Astrocyte of the cerebellum (primary cell): ENCODE measurements at regions not wholly inside any gene's neighbourhood (a gene's known extent, or its start where the extent isn't known, plus 50 kb on each side); places are given as distances from the start of the nearest gene placed in this dataset.

Experiments
- DNase-seq: peaks from one replicate; pipeline ENCODE4 v3.0.0-alpha.2; 2011; ENCODE audit warnings: low read depth
- H3K4me3 ChIP-seq: 2 replicates; pipeline ENCODE4 v1.5.1; 2011; ENCODE audit warnings: mild to moderate bottlenecking, low read depth, low read length, moderate library complexity
- in situ Hi-C: cut with HindIII; loops from 2 replicates; pipeline ENCODE4 v1.10.0; 2017; ENCODE audit warnings: low sequenced_read_pairs
- TF ChIP-seq, protein P1 (sequence below): IDR thresholded peaks from 2 replicates; pipeline ENCODE4 v1.5.1; 2012; ENCODE audit warnings: low read length, low read depth, moderate library complexity, mild to moderate bottlenecking; ENCODE audit errors: missing control alignments

DNA sequence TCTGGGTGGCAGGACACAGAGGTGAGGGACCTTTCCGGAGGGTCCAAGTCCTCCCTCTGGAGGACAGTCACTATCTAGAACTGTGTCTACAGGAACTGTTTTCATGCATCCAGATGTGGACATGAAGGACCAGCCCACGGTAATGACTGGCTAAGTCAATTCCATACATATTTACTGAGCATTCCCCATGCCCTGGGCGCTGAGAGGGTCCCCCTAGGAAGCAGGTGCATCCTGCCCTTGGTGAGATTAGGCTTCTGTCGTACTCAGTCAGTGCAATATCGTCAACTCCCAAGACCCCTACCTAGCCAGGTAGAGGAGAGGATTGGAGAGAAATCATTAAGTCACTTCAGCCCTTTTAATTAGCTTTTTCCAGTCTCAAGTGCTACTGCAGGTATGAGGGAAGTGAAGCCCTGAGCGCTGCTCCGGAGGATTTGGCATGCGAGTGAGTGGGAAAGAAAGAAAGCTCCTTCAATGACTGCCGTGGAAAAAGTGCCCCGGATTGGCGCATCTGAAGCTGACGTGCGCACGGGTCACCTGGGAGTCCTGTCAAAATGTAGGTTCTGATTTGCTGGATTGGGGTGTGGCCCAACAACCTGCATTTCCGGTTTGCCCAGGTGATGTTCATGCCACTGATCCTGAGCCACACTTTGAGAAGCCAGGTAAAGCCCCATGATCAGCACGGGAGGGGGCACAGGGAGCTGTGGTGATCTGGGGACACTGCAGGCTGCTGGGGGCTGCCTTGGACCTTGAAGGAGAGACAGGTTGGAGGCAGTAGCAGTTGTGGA, 367.4 kb upstream of the TNRC6C start:
- no peak overlapping the region for H3K4me3 ChIP-seq
- TF ChIP-seq, protein P1, sequence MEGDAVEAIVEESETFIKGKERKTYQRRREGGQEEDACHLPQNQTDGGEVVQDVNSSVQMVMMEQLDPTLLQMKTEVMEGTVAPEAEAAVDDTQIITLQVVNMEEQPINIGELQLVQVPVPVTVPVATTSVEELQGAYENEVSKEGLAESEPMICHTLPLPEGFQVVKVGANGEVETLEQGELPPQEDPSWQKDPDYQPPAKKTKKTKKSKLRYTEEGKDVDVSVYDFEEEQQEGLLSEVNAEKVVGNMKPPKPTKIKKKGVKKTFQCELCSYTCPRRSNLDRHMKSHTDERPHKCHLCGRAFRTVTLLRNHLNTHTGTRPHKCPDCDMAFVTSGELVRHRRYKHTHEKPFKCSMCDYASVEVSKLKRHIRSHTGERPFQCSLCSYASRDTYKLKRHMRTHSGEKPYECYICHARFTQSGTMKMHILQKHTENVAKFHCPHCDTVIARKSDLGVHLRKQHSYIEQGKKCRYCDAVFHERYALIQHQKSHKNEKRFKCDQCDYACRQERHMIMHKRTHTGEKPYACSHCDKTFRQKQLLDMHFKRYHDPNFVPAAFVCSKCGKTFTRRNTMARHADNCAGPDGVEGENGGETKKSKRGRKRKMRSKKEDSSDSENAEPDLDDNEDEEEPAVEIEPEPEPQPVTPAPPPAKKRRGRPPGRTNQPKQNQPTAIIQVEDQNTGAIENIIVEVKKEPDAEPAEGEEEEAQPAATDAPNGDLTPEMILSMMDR: no peak
- no peak for DNase-seq
- in situ Hi-C loops: no loop called here

- DNase-seq: no peak
- TF ChIP-seq, protein P1: no peak
- H3K4me3 ChIP-seq: no peak overlapping the region
- in situ Hi-C loops: no loop called here
Observed at GRCh38 chr17:77592106-77592865, 366.2 kb upstream of the TNRC6C start.

- TF ChIP-seq, protein P1: no peak
- no peak overlapping the region for H3K4me3 ChIP-seq
- DNase-seq: no peak
- in situ Hi-C loops: no loop called here
Observed at GRCh38 chr17:77593081-77593480, 365.4 kb upstream of the TNRC6C start.

DNA sequence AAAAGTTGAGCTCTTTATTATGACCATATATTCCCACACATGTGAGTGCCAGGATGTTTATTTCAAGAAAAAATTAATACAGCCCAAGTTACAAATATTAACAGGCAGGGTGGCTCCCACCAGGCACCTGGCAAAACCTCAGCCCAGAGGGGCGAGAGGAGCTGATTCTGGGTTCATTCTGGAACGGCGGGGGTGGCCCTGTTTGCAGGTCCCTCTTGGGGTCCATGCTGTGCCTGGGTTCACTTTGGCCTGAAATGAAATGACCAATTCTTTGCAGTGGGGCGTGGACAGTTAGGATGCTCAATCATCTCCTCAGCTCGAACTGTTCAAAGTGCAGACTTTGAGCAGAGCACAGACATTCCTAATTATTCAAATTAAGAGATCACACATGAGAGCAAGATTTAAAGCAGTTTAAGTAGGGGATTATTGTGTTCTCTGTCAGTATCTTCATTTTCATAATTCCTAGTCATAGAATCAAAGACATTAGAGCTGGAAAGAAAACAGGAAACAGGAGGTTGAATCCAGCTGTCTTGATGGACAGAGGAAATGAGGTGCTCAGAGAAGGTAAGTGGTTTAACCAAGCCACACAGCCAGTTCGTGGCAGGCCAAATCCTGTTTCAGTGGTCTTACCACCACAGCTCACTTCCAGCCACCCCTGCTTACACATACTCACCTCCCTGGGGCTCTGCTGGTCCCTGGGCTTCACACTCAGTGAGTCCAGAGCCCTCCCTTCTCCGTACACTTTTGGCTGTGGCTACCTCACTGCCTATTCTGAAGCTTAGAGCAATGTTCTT, 363.9 kb upstream of the TNRC6C start:
- TF ChIP-seq, protein P1: no peak
- DNase-seq: no peak
- H3K4me3 ChIP-seq: no peak overlapping the region
- in situ Hi-C loops: loop anchor here (5.0 kb wide), 2 partner anchors 52 to 53 kb away; no protein-coding TSS in a partner anchor

GRCh38 chr17:77596491-77597417, 361.7 kb upstream of the TNRC6C start:
- H3K4me3 ChIP-seq: no peak overlapping the region
- DNase-seq: no peak
- in situ Hi-C loops: loop anchor here (5.0 kb wide), 2 partner anchors 51 to 54 kb away; no protein-coding TSS in a partner anchor
- TF ChIP-seq, protein P1: no peak
